ENCODE measurements at regions not wholly inside any gene's neighbourhood (a gene's known extent, or its start where the extent isn't known, plus 50 kb on each side); places are given as distances from the start of the nearest gene placed in this dataset.
"Not testable (repeated sequence)": the region's sequence is repeated elsewhere in the genome, so short reads cannot be mapped to it uniquely, and the experiment has no call there.

- no peak for DNase-seq
Measured at GRCh38 chr14:101616202-101616601, 54.9 kb downstream of the DIO3 start.

- no peak for DNase-seq
Measured at GRCh38 chr14:101619484-101619883, 58.2 kb downstream of the DIO3 start.

GRCh38 chr14:101620031-101620788, 58.9 kb downstream of the DIO3 start:
- DNase-seq: no peak

GRCh38 chr14:101620821-101621785, 59.8 kb downstream of the DIO3 start:
- DNase-seq: no peak

- DNase-seq: no peak
Measured at GRCh38 chr14:101622251-101623076, 61.2 kb downstream of the DIO3 start.

- no peak for DNase-seq
Measured at GRCh38 chr14:101623077-101623372, 61.7 kb downstream of the DIO3 start.

GRCh38 chr14:101623685-101624444, 62.6 kb downstream of the DIO3 start:
- DNase-seq: no peak

- DNase-seq: no peak
Measured at GRCh38 chr14:101624536-101624935, 63.2 kb downstream of the DIO3 start.

- no peak for DNase-seq
Measured at GRCh38 chr14:101625336-101626097, 64.2 kb downstream of the DIO3 start.

GRCh38 chr14:101626331-101626730, 65.0 kb downstream of the DIO3 start:
- no peak for DNase-seq

- DNase-seq: no peak
Measured at GRCh38 chr14:101627915-101628262, 66.6 kb downstream of the DIO3 start.

GRCh38 chr14:101628471-101628966, 67.2 kb downstream of the DIO3 start:
- DNase-seq: peak; percentile 67 to 71

GRCh38 chr14:101628975-101629374, 67.7 kb downstream of the DIO3 start:
- DNase-seq: no peak

- no peak for DNase-seq
Measured at GRCh38 chr14:101630056-101630965, 69.0 kb downstream of the DIO3 start.

- no peak for DNase-seq
Measured at GRCh38 chr14:101631199-101631598, 69.9 kb downstream of the DIO3 start.

GRCh38 chr14:101631970-101632369, 70.7 kb downstream of the DIO3 start:
- DNase-seq: not testable (repeated sequence)

GRCh38 chr14:101632520-101632919, 71.2 kb downstream of the DIO3 start:
- no peak for DNase-seq

GRCh38 chr14:101633276-101633675, 72.0 kb downstream of the DIO3 start:
- DNase-seq: no peak

- DNase-seq: no peak
Measured at GRCh38 chr14:101634202-101634849, 73.0 kb downstream of the DIO3 start.
